B cell (primary cell): ENCODE measurements at regions not wholly inside any gene's neighbourhood (a gene's known extent, or its start where the extent isn't known, plus 50 kb on each side); places are given as distances from the start of the nearest gene placed in this dataset.

Experiments used
- ATAC-seq: fragments of 200-7000 bp; cut with Tn5 transposase; one replicate; pipeline ENCODE4 v1.10.0; 2021; ENCODE audit warnings: low read depth, mild to moderate bottlenecking, moderate number of reproducible peaks, moderate library complexity
- CTCF ChIA-PET: fragments of 350-600 bp; sonication (Branson Sonifier 250); formaldehyde crosslinking; loops from one replicate; lab custom pipeline; 2021; ENCODE audit warnings: antibody characterized with exemption, inconsistent platforms; lab: Charles Lee
- POLR2A ChIA-PET: fragments of 350-600 bp; sonication (Branson Sonifier 250); formaldehyde crosslinking; loops from one replicate; lab custom pipeline; 2021; ENCODE audit warnings: antibody characterized with exemption; lab: Charles Lee
- DNase-seq: peaks from one replicate; pipeline ENCODE4 v3.0.0; 2013
- H2AFZ ChIP-seq: 2 replicates; pipeline ENCODE4 v1.6.1; 2012; ENCODE audit warnings: mild to moderate bottlenecking, low read depth, low read length; ENCODE audit not compliant: insufficient read depth, poor library complexity, severe bottlenecking
- H3K27ac ChIP-seq, 2 donors: 1 replicate in 1 of 2; 2 replicates in 1 of 2; pipeline ENCODE4 v1.5.1; 2012 to 2013; ENCODE audit warnings: low read length in 2 of 2, mild to moderate bottlenecking in 2 of 2, moderate library complexity in 1 of 2
- H3K27me3 ChIP-seq, 4 experiments: fragments of 200-600 bp in 1 of 4; sonication (generic) in 1 of 4; replicated peaks in 1 of 4; 1 replicate in 2 of 4; 2 replicates in 2 of 4; pipeline versions ENCODE4 v1.6.1 to v1.7.0; 2013 to 2016; ENCODE audit warnings: low read length in 3 of 4, mild to moderate bottlenecking in 2 of 4, mixed read lengths in 1 of 4, moderate library complexity in 1 of 4; ENCODE audit not compliant: insufficient read depth in 4 of 4, control insufficient read depth in 3 of 4; ENCODE audit errors: control extremely low read depth in 1 of 4
- H3K36me3 ChIP-seq, 2 experiments: replicated peaks in 1 of 2; 1 replicate in 1 of 2; 2 replicates in 1 of 2; pipeline versions ENCODE4 v1.6.1 to v1.7.1; 2013; ENCODE audit warnings: low read length in 1 of 2; ENCODE audit not compliant: insufficient read depth in 2 of 2, control insufficient read depth in 1 of 2; ENCODE audit errors: control extremely low read depth in 1 of 2, extremely low read depth in 1 of 2
- H3K4me1 ChIP-seq, 2 donors: fragments of 200-600 bp in 1 of 2; sonication (generic) in 1 of 2; 1 replicate in 1 of 2; 2 replicates in 1 of 2; pipeline versions ENCODE4 v1.5.1 to v1.6.1; 2013 to 2017; ENCODE audit warnings: low read length in 2 of 2; ENCODE audit not compliant: control insufficient read depth in 2 of 2, insufficient read depth in 2 of 2
- H3K4me2 ChIP-seq: replicated peaks from 2 replicates; pipeline ENCODE3; 2012; ENCODE audit warnings: mild to moderate bottlenecking, low read depth, low read length; ENCODE audit not compliant: poor library complexity, severe bottlenecking
- H3K4me3 ChIP-seq, 5 experiments: fragments of 200-600 bp in 1 of 5; sonication (generic) in 1 of 5; 1 replicate in 3 of 5; 2 replicates in 2 of 5; pipeline versions ENCODE4 v1.5.1 to v1.7.0; 2011 to 2016; ENCODE audit warnings: low read length in 4 of 5, mild to moderate bottlenecking in 4 of 5, low read depth in 2 of 5, control low read depth in 1 of 5, moderate library complexity in 1 of 5; ENCODE audit not compliant: insufficient read depth in 1 of 5; ENCODE audit errors: control extremely low read depth in 1 of 5, extremely low read depth in 1 of 5
- H3K79me2 ChIP-seq: fragments of 200-600 bp; sonication (generic); one replicate; pipeline ENCODE4 v1.6.0; 2016; ENCODE audit warnings: low read length; ENCODE audit not compliant: control insufficient read depth, insufficient read depth
- H3K9ac ChIP-seq: fragments of 200-600 bp; sonication (generic); 2 replicates; pipeline ENCODE4 v1.6.1; 2017; ENCODE audit warnings: mild to moderate bottlenecking, low read length, moderate library complexity
- H3K9me3 ChIP-seq, 3 donors: one replicate each; pipeline versions ENCODE4 v1.6.1 to v1.7.1; 2013; ENCODE audit warnings: low read length in 2 of 3; ENCODE audit not compliant: control insufficient read depth in 2 of 3, insufficient read depth in 1 of 3; ENCODE audit errors: control extremely low read depth in 1 of 3
- H4K20me1 ChIP-seq: 2 replicates; pipeline ENCODE4 v1.6.0; 2012; ENCODE audit warnings: mild to moderate bottlenecking, low read length; ENCODE audit not compliant: insufficient read depth, control insufficient read depth, poor library complexity, severe bottlenecking
- H3K27ac Mint-ChIP-seq: one replicate; pipeline ENCODE4 v1.8.0; 2021; ENCODE audit warnings: mixed read lengths
- H3K27me3 Mint-ChIP-seq: one replicate; pipeline ENCODE4 v1.8.0; 2021; ENCODE audit warnings: mixed read lengths
- H3K4me1 Mint-ChIP-seq: one replicate; pipeline ENCODE4 v1.8.0; 2021; ENCODE audit warnings: mixed read lengths
- H3K4me3 Mint-ChIP-seq: one replicate; pipeline ENCODE4 v1.8.0; 2021; ENCODE audit warnings: mixed read lengths
- H3K9me3 Mint-ChIP-seq: one replicate; pipeline ENCODE4 v1.8.0; 2022; ENCODE audit warnings: mixed read lengths; ENCODE audit not compliant: insufficient read depth
- EZH2 ChIP-seq: IDR thresholded peaks from 2 replicates; pipeline ENCODE4 v1.6.1; 2012; ENCODE audit warnings: borderline replicate concordance, low read depth, mild to moderate bottlenecking, moderate library complexity, low read length; ENCODE audit not compliant: insufficient read depth, poor library complexity, severe bottlenecking
- WGBS: methylation state at CpG from one replicate; pipeline ENCODE4 v1.1.5; 2013; ENCODE audit warnings: missing lambda C conversion rate; ENCODE audit not compliant: insufficient coverage; 5-methylcytosine and 5-hydroxymethylcytosine counted together
- intact Hi-C: fragments of 100-400 bp; cut with micrococcal nuclease; formaldehyde crosslinking; loops from one replicate; pipeline ENCODE4 v1.10.0; 2022
- TF ChIP-seq, protein P1 (sequence below): fragments of 200-600 bp; IDR thresholded peaks from one replicate; pipeline ENCODE4 v1.8.0; 2022; ENCODE audit warnings: antibody characterized with exemption, mild to moderate bottlenecking

DNA sequence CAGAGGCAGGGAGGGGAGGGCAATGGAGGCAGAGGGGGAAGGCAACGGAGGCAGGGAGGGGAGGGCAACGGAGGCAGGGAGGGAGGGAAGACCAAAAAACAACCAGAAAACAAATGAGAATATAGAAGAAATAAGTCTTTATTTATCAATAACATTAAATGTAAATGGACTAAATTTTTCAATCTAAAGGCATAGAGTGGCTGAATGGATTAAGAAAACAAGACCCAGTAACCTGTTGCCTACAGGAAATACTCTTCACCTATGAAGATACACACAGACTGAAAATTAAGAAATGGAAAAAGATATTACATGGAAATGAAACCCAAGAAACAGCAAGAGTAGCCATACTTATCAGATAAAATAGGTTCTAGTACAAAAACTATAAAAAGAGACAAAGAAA is 536.3 kb downstream of the TBC1D4 start:
- H3K27ac Mint-ChIP-seq = no peak overlapping the region
- ATAC-seq (no peak), DNase-seq (no peak)
- H3K27me3 Mint-ChIP-seq = no peaks in the 10 kb centered on the region
- WGBS = no CpG with 5 or more reads among the region's 2 CpGs
- Histone ChIP-seq H3K9ac (no peak overlapping the region), H3K79me2 (no peaks in the 10 kb centered on the region), H4K20me1 (no peaks in the 10 kb centered on the region), H3K27me3 (no peaks in the 10 kb centered on the region), H3K9me3 (peaks cover 0 to 4% (median 4%) of the 10 kb centered on the region in 3 donors), H3K27ac (no peak overlapping the region), H3K36me3 (no peaks in the 10 kb centered on the region), H3K4me1 (no peaks in the 10 kb centered on the region), H2AFZ (no peak overlapping the region), H3K4me2 (no peak overlapping the region), H3K4me3 (no peak overlapping the region)
- CTCF ChIA-PET = no interaction called here
- H3K4me1 Mint-ChIP-seq = no peaks in the 10 kb centered on the region
- POLR2A ChIA-PET = no interaction called here
- H3K4me3 Mint-ChIP-seq = no peak overlapping the region
- no peak for TF ChIP-seq EZH2
- TF ChIP-seq, protein P1, sequence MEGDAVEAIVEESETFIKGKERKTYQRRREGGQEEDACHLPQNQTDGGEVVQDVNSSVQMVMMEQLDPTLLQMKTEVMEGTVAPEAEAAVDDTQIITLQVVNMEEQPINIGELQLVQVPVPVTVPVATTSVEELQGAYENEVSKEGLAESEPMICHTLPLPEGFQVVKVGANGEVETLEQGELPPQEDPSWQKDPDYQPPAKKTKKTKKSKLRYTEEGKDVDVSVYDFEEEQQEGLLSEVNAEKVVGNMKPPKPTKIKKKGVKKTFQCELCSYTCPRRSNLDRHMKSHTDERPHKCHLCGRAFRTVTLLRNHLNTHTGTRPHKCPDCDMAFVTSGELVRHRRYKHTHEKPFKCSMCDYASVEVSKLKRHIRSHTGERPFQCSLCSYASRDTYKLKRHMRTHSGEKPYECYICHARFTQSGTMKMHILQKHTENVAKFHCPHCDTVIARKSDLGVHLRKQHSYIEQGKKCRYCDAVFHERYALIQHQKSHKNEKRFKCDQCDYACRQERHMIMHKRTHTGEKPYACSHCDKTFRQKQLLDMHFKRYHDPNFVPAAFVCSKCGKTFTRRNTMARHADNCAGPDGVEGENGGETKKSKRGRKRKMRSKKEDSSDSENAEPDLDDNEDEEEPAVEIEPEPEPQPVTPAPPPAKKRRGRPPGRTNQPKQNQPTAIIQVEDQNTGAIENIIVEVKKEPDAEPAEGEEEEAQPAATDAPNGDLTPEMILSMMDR = no peak
- peaks cover 9% of the 10 kb centered on the region for H3K9me3 Mint-ChIP-seq
- intact Hi-C loops = no loop called here

DNA sequence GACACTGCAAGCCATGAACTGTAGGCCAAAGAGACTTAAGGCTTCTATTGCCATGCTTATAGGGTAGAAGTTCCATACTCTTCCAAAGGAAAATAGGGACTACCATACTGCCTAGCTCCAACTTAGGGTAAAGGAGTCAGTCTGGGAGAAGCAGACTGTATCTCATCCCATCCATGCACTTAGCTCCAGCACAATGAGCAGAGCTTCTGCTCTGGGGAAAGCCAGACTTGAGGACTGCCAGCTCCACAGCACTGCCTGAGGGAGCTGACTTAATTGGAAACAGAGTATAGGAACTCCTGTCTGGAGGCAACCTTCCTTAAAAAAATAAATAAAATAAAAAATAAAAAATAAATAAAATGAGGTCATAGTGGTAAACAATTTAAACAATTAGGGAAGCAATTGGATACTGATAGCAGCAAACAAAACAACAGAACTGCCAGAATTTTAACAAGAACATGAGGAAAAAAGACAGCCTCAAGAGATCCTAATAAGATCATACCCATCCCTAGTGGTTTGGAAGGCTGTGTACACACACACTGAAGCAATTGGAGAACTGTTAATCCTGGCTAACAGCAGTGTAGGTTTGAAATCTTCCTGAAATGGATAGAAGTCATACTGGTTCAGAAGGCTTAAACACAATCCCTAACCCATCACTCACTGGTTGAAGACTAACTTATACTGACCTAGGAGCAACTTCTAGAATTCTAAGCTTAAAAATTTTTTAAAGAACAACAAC is 550.1 kb downstream of the TBC1D4 start:
- H4K20me1 ChIP-seq = no peaks in the 10 kb centered on the region
- ChIA-PET POLR2A (no interaction called here), CTCF (no interaction called here)
- H3K27me3 ChIP-seq = no peaks in the 10 kb centered on the region
- H3K27me3 Mint-ChIP-seq = no peaks in the 10 kb centered on the region
- H3K4me1 ChIP-seq = no peaks in the 10 kb centered on the region
- no peak overlapping the region for H3K4me3 ChIP-seq
- no peak overlapping the region for H3K9ac ChIP-seq
- no peak overlapping the region for H2AFZ ChIP-seq
- no peaks in the 10 kb centered on the region for H3K4me1 Mint-ChIP-seq
- ATAC-seq (no peak), DNase-seq (no peak)
- H3K4me3 Mint-ChIP-seq = no peak overlapping the region
- H3K27ac Mint-ChIP-seq = no peak overlapping the region
- H3K4me2 ChIP-seq = no peak overlapping the region
- peaks cover 3% of the 10 kb centered on the region for H3K9me3 Mint-ChIP-seq
- TF ChIP-seq EZH2 = no peak
- TF ChIP-seq, protein P1 = no peak
- no peaks in the 10 kb centered on the region for H3K79me2 ChIP-seq
- intact Hi-C loops = no loop called here
- no peak overlapping the region for H3K27ac ChIP-seq
- no peaks in the 10 kb centered on the region for H3K36me3 ChIP-seq
- no peaks in the 10 kb centered on the region for H3K9me3 ChIP-seq
